Parathyroid adenoma (tissue), 2 donors: ENCODE measurements at regions not wholly inside any gene's neighbourhood (a gene's known extent, or its start where the extent isn't known, plus 50 kb on each side); places are given as distances from the start of the nearest gene placed in this dataset.

Experiments used
- H2AFZ ChIP-seq: fragments of 300-600 bp; sonication (generic); one replicate; pipeline ENCODE4 v1.7.0; 2017; ENCODE audit warnings: antibody characterized with exemption, mild to moderate bottlenecking
- H3K27ac ChIP-seq: fragments of 300-600 bp; sonication (generic); one replicate; pipeline ENCODE4 v1.7.0; 2017
- H3K27me3 ChIP-seq: fragments of 300-600 bp; sonication (generic); one replicate; pipeline ENCODE4 v1.7.0; 2017; ENCODE audit warnings: low read length; ENCODE audit not compliant: control insufficient read depth, insufficient read depth
- H3K36me3 ChIP-seq: fragments of 300-600 bp; sonication (generic); one replicate; pipeline ENCODE4 v1.7.0; 2017; ENCODE audit warnings: low read length; ENCODE audit not compliant: control insufficient read depth, insufficient read depth
- H3K4me1 ChIP-seq: fragments of 300-600 bp; sonication (generic); one replicate; pipeline ENCODE4 v1.7.0; 2017; ENCODE audit warnings: control low read depth
- H3K4me2 ChIP-seq: fragments of 300-600 bp; sonication (generic); one replicate; pipeline ENCODE4 v1.7.0; 2017; ENCODE audit warnings: low read length
- H3K4me3 ChIP-seq: fragments of 300-600 bp; sonication (generic); one replicate; pipeline ENCODE4 v1.7.0; 2017; ENCODE audit warnings: low read depth, low read length
- H3K79me2 ChIP-seq: fragments of 300-600 bp; sonication (generic); one replicate; pipeline ENCODE4 v1.7.0; 2017; ENCODE audit warnings: control low read depth
- H3K9ac ChIP-seq: fragments of 300-600 bp; sonication (generic); one replicate; pipeline ENCODE4 v1.7.0; 2017; ENCODE audit warnings: mild to moderate bottlenecking
- H3K9me3 ChIP-seq: fragments of 300-600 bp; sonication (generic); one replicate; pipeline ENCODE4 v1.7.0; 2017; ENCODE audit warnings: low read length; ENCODE audit not compliant: control insufficient read depth
- TF ChIP-seq, protein P1 (sequence below): fragments of 300-600 bp; sonication (generic); IDR thresholded peaks from one replicate; pipeline ENCODE4 v1.7.0; 2017; ENCODE audit warnings: antibody characterized with exemption, mild to moderate bottlenecking
- donor health status: primary hyperparathyroidism.

DNA sequence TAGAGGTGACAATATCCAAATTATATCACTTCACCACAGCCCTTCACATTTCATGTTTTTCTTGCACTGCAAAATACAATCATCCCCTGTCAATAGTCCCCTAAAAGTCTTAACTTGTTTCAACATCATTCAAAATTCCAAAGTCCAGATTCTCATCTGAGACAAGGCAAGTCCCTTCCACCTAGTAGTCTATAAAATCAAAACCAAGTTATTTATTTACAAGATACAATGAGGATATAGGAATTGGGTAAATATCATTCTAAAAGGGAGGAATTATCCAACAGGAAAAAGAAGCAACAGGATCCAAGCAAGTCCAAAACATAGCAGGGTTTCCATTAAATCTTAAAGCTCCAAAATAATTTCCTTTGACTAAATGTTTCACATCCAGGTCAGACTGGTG lies 1076.1 kb upstream of the TMEFF2 start:
- Histone ChIP-seq H3K9me3 (no peaks in the 10 kb centered on the region), H3K79me2 (no peaks in the 10 kb centered on the region), H3K36me3 (no peaks in the 10 kb centered on the region), H3K27me3 (no peaks in the 10 kb centered on the region), H2AFZ (no peak overlapping the region), H3K4me2 (no peak overlapping the region), H3K4me3 (no peak overlapping the region), H3K9ac (no peak overlapping the region), H3K4me1 (no peaks in the 10 kb centered on the region), H3K27ac (no peak overlapping the region)
- TF ChIP-seq, protein P1, sequence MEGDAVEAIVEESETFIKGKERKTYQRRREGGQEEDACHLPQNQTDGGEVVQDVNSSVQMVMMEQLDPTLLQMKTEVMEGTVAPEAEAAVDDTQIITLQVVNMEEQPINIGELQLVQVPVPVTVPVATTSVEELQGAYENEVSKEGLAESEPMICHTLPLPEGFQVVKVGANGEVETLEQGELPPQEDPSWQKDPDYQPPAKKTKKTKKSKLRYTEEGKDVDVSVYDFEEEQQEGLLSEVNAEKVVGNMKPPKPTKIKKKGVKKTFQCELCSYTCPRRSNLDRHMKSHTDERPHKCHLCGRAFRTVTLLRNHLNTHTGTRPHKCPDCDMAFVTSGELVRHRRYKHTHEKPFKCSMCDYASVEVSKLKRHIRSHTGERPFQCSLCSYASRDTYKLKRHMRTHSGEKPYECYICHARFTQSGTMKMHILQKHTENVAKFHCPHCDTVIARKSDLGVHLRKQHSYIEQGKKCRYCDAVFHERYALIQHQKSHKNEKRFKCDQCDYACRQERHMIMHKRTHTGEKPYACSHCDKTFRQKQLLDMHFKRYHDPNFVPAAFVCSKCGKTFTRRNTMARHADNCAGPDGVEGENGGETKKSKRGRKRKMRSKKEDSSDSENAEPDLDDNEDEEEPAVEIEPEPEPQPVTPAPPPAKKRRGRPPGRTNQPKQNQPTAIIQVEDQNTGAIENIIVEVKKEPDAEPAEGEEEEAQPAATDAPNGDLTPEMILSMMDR: no peak

- Histone ChIP-seq H3K27ac (no peak overlapping the region), H3K4me2 (no peak overlapping the region), H3K79me2 (no peaks in the 10 kb centered on the region), H3K4me1 (no peaks in the 10 kb centered on the region), H3K27me3 (no peaks in the 10 kb centered on the region), H3K9ac (no peak overlapping the region), H3K9me3 (no peaks in the 10 kb centered on the region), H3K4me3 (no peak overlapping the region), H2AFZ (no peak overlapping the region), H3K36me3 (no peaks in the 10 kb centered on the region)
- TF ChIP-seq, protein P1: no peak
Observed at GRCh38 chr2:193267496-193268002, 1072.8 kb upstream of the TMEFF2 start.

DNA sequence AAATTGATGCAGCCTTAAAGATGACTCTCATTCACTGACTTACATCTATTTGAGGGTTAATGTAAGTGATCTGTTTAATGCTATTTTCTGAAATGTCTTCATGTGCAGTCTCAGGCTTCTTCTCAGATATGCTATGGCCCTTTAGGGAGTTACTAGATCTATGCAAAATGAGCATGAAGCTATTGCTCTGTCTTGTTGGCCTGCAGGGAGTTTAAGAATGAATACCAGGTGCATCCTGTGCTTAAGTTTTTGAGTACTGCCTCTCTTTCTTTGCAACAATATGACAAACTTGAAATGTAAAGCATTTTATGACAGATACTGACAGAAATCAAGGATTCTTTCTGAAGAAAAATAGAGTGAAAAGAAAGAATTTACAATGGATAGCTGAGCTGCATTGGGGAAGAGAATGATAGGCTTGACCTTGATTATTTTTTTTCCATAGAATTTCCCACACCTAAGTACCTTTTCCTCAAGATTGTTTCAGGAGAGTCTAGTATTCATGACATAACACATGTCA lies 1058.3 kb upstream of the TMEFF2 start:
- TF ChIP-seq, protein P1: no peak
- no peaks in the 10 kb centered on the region for H3K4me1 ChIP-seq
- H3K27me3 ChIP-seq: no peaks in the 10 kb centered on the region
- no peak overlapping the region for H3K27ac ChIP-seq
- no peak overlapping the region for H3K4me3 ChIP-seq
- no peak overlapping the region for H3K9ac ChIP-seq
- H2AFZ ChIP-seq: no peak overlapping the region
- no peaks in the 10 kb centered on the region for H3K36me3 ChIP-seq
- H3K4me2 ChIP-seq: no peak overlapping the region
- no peaks in the 10 kb centered on the region for H3K79me2 ChIP-seq
- no peaks in the 10 kb centered on the region for H3K9me3 ChIP-seq

DNA sequence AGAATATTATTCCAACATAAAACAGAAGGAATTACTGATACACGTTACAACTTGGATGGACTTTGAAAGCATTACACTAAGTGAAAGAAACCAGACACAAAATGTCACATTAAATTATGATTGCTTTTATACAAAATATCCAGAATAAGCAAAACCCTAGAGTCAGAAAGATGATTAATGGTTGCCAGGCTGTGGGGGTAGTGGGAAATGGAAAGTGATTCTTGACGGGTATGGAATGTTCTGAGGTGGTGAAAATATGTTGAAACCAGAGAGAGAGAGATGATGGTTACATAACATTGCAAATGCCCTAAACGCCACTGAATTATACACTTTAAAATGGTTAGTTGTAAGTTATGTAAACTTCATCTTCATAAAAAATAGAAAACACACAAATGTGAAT lies 1057.2 kb upstream of the TMEFF2 start:
- Histone ChIP-seq H3K27ac (no peak overlapping the region), H3K79me2 (no peaks in the 10 kb centered on the region), H3K27me3 (no peaks in the 10 kb centered on the region), H3K9ac (no peak overlapping the region), H3K4me3 (no peak overlapping the region), H2AFZ (no peak overlapping the region), H3K9me3 (no peaks in the 10 kb centered on the region), H3K4me1 (no peaks in the 10 kb centered on the region), H3K4me2 (no peak overlapping the region), H3K36me3 (no peaks in the 10 kb centered on the region)
- TF ChIP-seq, protein P1: no peak

DNA sequence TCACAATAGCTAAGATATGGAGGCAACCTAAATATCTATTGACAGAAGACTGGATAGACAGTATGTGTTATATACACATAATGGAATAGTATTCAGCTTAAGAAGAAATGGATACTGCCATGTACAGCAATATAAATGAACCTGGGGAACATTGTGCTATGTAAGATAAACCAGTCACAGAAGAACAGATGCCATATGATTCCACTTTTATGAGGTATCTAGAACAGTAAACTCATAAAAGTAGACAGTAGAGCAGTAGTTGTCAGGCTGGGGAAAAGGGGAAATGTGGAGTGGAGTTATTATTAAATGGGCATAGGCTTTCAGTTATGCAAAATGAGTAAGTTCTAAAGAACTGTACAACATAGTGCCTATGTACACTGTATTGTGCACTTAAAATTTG lies 1055.7 kb upstream of the TMEFF2 start:
- Histone ChIP-seq H3K4me3 (no peak overlapping the region), H3K79me2 (no peaks in the 10 kb centered on the region), H2AFZ (no peak overlapping the region), H3K4me2 (no peak overlapping the region), H3K27ac (no peak overlapping the region), H3K4me1 (no peaks in the 10 kb centered on the region), H3K36me3 (no peaks in the 10 kb centered on the region), H3K9ac (no peak overlapping the region), H3K9me3 (no peaks in the 10 kb centered on the region), H3K27me3 (no peaks in the 10 kb centered on the region)
- TF ChIP-seq, protein P1: no peak
